Neural cell (in vitro differentiated cells): ENCODE measurements at regions not wholly inside any gene's neighbourhood (a gene's known extent, or its start where the extent isn't known, plus 50 kb on each side); places are given as distances from the start of the nearest gene placed in this dataset.

ENCODE experiments used
- CTCF ChIP-seq: fragments of 450-650 bp; IDR thresholded peaks from 2 replicates; pipeline ENCODE4 v1.5.1; 2014; ENCODE audit warnings: antibody characterized with exemption, mild to moderate bottlenecking, moderate library complexity; ENCODE audit not compliant: poor library complexity, severe bottlenecking
- EP300 ChIP-seq: fragments of 450-650 bp; conservative IDR thresholded peaks from 2 replicates; pipeline ENCODE4 v1.6.1; 2014; ENCODE audit warnings: antibody characterized with exemption, mild to moderate bottlenecking, moderate library complexity; ENCODE audit not compliant: poor library complexity, severe bottlenecking
- EZH2 ChIP-seq: fragments of 200-600, 300-800 bp; shearing (Covaris generic), sonication (generic); IDR thresholded peaks from 2 replicates; pipeline ENCODE4 v1.6.1; 2014; ENCODE audit warnings: antibody characterized with exemption, low read length, borderline replicate concordance, mild to moderate bottlenecking; ENCODE audit not compliant: insufficient read depth, poor library complexity, severe bottlenecking
- MXI1 ChIP-seq: fragments of 450-650 bp; conservative IDR thresholded peaks from 2 replicates; pipeline ENCODE4 v1.6.1; 2014; ENCODE audit warnings: antibody characterized with exemption, mild to moderate bottlenecking; ENCODE audit not compliant: poor library complexity, severe bottlenecking
- POLR2AphosphoS5 ChIP-seq: IDR thresholded peaks from 2 replicates; pipeline ENCODE4 v1.6.1; 2012
- RAD21 ChIP-seq: fragments of 450-650 bp; conservative IDR thresholded peaks from 2 replicates; pipeline ENCODE4 v1.6.1; 2014; ENCODE audit warnings: antibody characterized with exemption, mild to moderate bottlenecking, moderate library complexity
- REST ChIP-seq: IDR thresholded peaks from 2 replicates; pipeline ENCODE4 v1.6.1; 2012; ENCODE audit warnings: borderline replicate concordance
- SMC3 ChIP-seq: fragments of 450-650 bp; conservative IDR thresholded peaks from 2 replicates; pipeline ENCODE4 v1.6.1; 2014; ENCODE audit warnings: antibody characterized with exemption, mild to moderate bottlenecking, moderate library complexity; ENCODE audit not compliant: poor library complexity
- TAF1 ChIP-seq: IDR thresholded peaks from 2 replicates; pipeline ENCODE4 v1.6.1; 2012; ENCODE audit warnings: low read depth

GRCh38 chr6:115511771-115512170 is 548.9 kb downstream of the FRK start:
- TF ChIP-seq CTCF (no peak), TAF1 (no peak), EP300 (no peak), EZH2 (no peak), MXI1 (no peak), RAD21 (no peak), POLR2AphosphoS5 (no peak), REST (no peak), SMC3 (no peak)
